ENCODE measurements at regions not wholly inside any gene's neighbourhood (a gene's known extent, or its start where the extent isn't known, plus 50 kb on each side); places are given as distances from the start of the nearest gene placed in this dataset.

DNA sequence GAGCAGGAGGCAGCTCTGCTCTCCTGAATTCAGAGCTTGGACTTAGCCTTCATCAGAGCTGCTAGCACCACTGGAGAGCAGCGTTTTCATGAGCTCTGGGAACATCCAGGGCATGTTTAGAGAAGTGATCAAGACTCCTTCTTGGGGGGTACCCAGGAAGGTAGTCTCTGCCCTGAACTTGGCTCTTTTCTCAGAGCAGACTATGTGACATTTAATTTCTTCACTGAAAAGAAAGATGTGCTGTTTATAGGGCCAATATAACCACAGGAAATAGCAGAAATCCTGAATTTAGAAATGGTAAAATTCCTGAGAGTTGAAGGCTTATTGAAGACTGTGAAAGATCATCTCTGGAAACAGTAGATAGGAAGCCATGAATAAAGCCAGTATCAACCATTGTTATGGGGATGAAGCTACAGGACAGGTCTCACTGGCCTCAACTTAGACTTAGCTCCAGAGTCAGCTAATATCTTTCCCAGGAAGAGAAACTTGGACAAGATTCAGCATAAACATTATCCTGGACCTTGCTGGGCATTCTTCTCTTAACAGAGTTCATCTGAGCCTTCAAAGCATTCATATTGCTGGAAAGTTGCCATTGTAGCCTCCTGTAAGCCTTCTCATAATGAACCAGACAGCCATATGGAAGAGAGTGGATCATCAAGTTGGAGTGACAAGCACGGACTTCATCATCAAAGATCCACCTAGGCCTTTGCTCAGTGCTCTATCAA is 386.6 kb upstream of the THBS1 start:
- DNase-seq: no peak

DNA sequence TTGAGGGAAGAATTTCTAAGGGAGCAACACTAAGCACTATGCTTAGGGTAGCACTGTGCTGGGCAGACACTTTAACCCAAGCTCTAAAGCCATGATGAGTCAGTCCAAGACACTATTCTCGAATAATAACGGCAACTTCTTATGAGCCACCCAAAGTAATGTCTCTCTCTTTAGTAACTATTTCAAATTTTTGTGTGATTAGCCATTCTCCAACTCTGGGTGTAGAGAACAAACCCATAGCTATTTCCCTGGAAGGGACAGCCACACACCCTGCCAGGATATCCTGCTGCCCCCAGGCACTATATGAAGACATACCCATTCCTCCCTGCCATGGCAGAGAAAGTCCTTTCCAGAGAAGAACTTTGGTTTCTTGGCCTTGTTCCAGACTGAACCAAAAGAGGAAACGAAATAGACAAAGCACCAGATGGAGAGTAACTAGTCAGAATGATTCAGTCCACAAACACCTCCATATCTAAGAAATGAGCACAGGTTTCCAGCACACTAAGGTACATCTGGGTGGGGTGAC is 384.9 kb upstream of the THBS1 start:
- DNase-seq: no peak

DNA sequence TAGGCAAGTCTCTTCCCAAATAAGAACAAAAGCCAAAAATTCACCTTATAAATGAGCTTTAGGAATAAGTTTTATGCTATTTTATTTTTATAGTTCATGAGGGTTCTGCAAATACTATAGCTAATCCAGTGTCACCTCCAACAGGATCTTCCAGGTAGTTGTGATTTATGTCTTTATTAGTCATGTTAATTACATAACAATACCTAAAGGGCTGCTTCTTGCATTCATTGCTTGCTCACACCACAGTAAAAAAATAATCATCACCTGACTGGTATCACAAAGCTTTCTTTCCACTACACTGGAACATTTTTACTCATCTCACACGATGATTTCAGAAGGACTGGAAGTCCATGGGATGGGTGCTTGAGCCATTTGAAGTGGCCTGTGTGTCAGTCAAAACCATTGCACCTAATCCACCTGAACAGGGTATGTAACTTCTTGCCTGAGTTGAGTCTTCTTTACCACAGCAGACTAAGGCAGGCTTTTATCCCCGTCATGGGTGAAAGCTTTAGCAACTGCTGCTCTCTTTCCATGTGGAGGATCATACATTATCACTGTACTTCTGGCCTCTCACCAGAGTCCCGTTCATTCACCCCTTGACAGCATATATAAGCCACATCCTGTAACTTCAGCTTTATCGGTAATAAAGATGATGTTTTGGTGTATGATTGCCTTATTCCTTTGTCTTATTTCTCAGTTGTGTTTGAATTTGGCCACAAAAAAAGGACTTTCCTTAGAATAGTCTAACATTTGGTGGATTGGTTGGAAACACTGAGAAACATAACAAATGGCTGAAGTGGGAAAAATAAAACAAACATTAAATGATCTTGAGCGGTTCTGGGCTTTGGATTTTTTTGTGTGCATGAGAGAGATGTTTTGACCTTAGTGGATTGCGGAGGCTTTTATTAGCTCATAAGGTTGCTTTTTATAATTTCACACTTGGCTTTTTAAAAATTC is 382.6 kb upstream of the THBS1 start:
- DNase-seq: no peak

DNA sequence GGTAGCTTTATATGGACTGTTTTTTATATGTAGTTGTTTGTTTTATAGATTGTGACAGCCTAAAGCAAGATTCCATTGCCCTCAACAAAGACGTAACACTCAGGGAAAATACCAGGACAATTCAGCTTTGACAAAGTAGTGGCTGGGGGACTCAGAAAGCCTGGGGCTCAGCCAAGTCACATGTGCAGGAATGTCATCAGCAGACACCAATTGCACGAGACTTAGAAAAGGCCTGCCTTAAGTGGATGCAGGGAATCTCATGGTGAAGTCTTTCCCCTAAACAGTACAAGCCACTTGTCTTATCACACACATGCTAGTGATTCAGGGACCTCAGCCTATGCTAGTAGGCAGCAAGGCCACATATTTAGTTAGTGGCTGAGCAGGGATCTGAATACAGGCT is 381.8 kb upstream of the THBS1 start:
- no peak for DNase-seq

DNA sequence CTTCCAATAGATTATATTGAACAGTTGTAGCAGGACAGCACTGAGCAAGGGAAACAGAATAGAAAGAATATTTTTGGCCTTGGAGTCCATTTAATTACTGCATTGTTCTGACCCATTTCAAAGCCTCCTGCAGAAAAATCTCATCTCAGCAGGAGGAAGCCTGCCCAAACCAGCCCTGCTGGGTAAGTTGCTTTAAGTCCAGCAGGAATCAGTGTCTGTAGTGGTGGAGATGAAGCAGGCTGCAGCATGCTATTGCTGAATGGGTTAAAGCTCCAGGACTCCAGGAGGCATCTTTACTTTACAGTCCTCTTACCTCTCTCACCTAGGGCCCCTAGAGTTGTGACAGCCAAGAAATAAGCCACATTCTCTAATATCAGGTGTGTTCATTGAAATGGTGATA is 380.3 kb upstream of the THBS1 start:
- no peak for DNase-seq

DNA sequence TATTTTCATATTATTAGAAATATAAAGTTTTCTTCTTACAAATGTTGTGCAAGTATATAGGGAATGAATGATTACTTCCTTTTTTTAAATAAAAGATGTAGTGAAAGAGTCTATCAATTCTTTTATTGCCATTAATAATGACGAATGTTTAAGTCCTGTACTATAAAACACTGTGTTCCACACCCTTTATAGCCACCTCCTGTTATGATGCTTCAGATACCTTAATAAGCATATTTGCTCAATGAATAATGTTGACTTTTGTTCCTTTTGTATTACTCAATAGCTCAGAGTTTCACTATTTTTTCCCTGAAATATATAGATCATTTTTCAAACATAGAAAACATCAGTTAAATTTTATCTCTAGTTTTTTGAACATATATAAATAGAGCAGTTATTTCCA is 378.2 kb upstream of the THBS1 start:
- DNase-seq: no peak

DNA sequence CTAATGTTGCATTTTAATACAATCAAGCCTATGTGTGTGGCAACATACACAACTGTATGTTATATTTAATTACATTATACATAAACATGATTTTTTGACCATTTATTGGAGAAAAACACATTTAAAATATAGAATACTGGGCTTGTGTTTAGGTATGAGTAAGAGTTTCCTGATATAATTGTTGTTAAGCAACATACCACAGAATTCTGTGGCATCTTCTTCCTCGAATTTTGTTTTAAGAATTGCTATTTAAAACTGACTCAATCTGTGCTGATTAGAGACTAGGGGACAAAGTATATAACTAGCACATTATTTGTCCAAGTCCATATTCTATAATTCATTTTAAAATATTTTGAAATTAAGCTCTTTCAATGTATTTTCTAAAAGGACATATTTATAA is 376.8 kb upstream of the THBS1 start:
- no peak for DNase-seq

DNA sequence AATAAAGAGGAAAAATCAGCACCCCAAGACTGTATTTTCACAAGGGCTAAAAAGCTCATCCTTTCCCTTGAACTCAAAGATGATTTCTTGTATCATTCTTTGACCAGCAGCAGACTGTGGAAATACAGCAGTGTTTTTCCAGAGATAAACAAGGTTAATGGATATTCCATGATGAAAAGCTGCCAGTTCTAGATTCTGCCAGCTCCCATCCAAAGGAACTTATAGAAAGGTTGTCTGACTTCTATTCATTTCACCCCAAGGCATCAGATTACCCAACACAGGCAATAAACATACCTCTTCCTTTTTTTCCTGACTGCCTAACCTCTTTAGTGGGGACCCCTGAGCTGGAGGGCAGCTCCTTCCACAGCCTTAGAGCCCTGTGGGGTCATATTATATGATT is 375.8 kb upstream of the THBS1 start:
- DNase-seq: no peak

DNA sequence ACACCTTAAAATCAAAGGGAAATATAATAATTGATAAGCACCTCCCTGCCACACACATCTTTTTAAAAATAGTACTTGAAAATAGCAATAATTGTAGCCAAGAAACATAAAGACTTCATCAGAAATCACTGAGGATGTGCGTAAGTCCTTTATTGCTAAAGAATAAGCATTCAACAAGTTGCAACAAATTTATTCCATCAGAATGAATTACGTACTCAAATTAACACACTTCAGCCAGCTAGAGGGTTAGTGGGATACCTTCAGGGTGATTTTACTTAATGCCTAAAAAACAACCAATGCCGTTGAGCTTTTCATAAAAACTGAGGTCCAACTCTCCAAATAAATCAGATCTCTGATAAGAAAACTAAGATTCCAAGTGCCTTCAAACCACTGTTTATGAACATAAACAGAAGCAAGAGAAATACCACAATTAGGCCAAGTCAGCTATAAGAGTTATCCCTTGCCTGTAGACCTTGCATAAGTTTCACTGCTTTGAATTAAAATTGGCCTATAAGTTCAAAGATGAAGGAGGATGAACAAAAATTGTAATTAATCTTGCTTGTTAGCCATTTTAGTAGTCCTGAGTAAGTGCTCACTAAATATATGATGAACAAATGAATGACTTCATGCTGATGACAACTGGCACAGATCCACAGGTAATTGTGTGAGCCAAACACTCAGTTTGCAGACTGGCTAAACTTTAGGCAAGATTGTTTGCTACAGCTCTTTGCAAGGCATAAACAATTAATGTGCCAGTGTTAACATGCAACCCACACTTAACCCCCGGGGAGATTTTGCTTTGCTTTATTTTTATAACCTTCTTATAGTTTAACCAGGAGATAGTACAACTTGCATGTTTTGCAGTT is 375.1 kb upstream of the THBS1 start:
- DNase-seq: no peak

DNA sequence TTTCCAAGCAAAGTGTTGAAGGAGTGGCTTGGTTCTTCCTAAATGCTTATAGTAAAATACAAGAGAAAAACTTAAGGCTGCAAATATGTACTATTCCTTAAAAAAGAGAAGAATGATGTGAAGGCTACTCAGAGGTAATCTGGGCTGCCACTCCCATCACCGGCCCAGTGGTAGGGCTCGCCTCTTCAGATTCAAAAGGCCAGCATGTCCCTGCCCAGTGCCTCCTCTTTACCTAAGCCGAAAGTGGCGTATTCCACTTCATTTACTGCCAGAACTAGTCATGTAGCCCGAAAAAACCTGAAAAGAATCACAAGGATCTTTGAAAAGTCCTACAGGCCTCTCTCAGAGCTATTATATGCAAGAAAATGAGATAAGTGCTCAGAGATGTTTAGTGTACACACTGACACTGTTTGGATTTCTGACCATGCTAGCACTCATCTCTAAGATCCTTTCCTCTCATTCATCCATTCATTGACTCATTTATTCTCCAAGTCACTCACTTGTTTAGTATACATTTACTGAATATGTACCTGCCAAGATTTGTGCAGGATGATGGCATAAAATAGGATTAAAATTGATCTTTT is 373.3 kb upstream of the THBS1 start:
- DNase-seq: no peak

DNA sequence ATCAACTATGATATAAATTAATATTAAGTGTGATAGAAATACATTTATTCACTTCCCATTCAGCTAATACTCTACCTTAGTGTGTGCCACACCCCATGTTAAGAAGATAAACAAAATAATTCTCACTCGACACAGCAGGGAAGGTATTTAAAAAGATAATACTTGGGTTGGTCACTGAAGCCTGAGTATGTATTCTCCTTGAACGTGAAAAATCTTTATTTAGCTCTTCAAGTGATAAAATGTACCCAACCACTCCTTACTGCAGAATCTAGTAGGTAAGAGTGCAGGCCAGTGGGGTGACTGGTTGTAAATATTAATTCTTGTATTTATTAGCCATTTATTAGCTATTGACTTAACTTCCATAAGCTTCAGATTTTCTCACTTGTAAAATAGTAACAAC is 372.7 kb upstream of the THBS1 start:
- no peak for DNase-seq

DNA sequence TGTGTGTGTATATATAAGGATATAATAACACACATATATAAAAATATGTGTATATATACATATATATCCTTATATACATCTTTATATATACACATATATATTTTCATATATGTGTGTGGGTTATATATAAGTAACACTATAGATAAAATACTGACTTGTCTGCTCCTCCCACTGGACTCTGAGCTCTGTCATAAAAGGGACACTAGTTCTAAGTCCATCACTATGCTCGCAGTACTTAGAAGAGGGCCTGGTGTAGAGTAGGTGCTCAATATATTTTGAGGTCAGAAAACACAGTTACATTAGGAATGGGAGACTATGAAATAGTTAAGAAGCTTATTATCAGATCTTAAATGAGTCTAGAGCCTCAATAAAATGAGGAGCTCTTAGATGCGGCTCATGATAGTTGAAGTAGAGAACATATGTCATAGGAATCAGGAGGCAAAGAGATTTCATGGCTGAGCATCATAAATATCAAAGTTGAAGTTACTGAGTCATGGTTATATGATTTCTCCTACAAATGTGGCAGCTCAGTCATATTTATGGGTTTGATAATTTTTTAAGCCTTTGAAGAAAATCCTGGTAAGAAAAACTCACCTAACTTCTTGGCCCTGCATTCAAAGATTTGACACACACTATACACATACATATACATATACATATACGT is 371.2 kb upstream of the THBS1 start:
- DNase-seq: no peak

DNA sequence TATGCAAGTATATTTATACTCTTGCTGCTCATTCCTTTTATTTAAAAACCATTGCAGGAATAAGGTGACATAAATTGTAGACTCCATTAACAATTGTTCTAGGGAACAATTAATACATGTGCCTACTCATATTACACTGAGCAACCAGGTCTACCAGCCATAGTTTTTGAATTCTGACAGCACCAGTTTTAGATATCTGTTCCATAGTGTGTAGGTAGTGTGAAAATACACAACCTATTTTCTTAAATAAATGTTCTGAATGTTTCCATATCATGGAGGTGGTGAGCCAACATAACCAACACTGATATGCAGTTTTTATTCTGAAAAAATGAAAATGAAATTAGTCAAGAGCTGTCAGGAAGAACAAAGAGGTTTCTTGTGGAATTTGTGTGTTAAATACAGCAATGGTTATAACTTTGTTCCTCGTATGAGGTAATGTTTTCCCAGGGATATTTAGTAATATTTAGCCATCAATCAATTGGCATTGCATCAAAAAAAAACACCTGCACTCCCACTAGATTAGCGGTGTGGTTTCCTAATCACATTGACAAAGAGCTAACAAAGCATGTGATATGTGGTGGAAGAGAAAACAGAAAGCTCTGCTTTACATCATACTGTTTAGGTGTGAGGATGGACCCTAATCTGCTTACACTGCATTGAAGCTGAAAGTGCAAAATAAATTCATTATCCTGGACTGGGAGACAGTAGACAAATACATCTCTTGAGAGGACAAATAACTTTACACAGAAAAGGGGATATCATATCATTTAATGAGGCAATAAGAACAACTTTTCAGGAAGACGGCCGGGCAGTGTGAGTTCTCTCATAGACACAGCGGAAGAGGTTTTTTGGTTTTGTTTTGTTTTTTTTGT is 369.5 kb upstream of the THBS1 start:
- DNase-seq: no peak

DNA sequence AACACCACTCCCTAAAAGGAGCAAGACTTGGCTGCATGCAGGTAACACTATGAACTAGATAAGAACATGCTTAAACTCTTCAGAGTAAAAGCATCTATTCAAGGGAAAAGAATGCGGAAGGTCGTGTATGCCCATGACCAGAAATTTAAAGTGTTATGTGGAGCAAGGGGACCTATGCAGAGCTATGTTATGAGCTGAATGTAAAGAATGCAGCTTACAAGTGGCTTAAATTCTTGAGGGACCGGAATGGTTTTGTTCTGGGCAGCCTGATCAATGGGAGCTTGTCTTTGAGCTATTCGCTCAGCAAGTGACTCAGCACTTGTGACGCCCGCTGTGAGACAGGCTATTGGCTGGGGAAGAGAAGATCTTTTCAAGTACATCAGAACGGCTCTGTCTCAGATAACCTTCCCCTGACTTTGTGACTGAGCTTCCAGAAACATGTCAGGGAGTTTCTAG is 367.5 kb upstream of the THBS1 start:
- DNase-seq: no peak

DNA sequence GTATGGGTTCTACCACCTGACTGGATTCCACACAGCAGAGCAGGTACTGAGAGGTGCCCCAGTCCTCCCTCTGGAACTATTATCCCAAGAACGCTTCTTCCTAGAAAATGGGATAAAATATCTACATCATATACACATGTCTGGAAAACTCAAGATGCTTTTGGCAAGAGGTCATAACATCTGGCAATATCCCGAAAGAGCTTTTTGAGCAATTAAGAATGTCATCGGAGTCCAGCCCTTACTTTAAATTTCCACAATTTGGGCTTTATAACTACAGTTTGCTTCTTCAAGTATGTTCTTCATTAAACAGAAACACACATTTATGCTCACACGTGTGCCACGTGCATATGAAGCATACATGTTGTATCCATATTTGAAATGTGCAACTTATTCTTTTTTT is 365.9 kb upstream of the THBS1 start:
- DNase-seq: no peak

DNA sequence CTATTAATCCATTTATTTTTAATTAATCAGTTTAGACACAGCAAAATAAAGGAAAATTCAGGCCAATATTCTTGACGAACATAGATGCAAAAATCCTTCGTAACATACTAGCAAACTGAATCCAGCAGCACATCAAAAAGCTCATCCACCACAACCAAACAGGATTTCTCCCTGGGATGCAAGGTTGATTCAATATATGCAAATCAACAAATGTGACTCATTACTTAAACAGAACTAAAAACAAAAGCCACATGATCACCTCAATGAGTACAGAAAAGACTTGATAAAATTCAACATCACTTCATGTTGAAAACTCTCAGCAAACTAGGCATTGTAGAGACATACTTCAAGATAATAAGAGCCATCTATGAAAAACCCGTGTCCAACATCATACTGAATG is 364.1 kb upstream of the THBS1 start:
- DNase-seq: no peak

DNA sequence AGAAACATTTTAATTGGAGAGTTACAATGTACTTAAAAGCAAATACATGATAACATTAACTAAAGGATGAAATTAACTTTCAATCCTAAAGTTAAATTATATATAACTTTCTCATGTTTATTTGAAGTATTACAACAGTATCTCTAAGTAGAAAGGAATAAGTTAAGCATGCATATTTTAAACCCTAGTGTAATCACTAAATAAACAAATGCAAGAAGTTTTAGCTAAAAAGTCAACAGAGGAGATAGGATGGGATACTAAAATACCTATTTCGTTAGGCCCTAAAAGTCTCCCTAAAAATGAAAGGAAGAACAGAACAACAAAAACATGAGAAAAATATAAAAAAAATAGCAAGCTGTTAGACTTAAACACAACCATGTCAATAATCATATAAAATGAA is 361.3 kb upstream of the THBS1 start:
- no peak for DNase-seq

DNA sequence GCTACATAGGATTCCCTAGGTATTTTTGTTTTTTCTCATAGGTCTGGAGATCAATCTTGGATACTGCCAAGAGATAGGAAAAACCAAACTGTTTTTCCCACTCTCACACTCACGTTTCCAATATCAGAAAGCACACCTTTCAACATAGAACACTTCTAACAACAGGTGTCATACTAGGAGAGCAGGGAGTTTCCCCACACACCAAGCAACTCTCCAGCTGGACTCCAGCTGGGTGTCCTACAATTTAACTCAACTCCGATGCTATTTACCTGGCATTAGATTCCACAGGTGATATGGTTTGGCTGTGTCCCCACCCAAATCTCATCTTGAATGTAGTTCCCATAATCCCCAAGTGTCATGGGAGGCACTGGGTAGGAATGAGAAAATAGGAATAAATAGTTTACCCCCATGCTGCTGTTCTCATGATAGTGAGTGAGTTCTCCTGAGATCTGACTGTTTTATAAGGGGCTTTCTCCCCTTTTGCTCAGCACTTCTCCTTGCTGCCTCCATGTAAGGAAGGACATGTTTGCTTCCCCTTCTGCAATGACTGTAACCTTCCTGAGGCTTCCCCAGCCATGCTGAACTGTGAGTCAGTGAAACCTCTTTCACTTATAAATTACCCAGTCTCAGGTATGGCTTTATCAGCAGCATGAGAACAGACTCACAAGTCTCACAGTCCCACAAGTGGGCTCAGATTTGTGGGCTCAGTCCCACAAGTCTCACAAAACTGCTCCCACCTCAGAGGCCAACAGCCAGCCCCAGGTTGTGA is 354.5 kb upstream of the THBS1 start:
- no peak for DNase-seq

DNA sequence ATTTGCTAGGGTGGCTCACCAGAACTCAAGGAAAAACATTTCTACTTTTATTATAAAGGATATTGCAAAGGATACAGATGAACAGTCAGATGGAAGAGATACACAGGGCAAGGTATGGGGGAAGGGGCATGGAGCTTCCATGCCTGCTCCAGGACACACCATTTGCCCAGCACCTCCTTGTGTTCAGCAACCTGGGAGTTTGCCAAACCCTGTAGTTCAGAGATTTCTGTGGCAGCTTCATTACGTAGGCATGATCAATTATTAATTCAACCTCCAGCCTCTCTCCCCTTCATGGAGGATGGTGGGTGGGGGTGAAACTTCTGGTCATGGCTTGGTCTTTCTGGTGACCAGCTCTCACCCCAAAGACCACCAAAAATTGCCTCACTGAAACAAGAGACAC is 353.9 kb upstream of the THBS1 start:
- DNase-seq: no peak

DNA sequence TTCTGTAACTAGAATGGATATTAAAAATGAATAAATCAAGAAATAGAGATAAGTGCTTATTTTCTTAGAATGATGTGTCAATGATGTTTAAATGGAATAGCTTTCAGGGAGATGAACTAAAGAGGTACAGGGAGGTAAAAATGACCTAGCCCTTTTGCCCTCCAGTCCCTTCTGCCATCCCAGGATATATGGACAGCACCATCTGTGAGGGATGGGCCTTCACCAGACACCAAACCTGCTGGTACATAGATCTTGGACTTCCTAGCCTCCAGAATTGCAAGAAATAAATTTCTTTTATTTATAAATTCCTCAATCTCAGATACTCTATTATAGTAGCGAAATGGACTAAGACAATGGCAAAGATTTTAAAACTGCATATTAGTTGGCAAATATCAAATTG is 352.0 kb upstream of the THBS1 start:
- no peak for DNase-seq

Measured in NK-92 treated with Interleukin-12 subunit alpha and Interleukin-12 subunit beta, amount 100 ng/mL, for 24 hours (cell line).